HG02885 (cell line): ENCODE measurements at regions not wholly inside any gene's neighbourhood (a gene's known extent, or its start where the extent isn't known, plus 50 kb on each side); places are given as distances from the start of the nearest gene placed in this dataset.

Experiments used
- ATAC-seq: cut with Tn5 transposase; IDR thresholded peaks from one replicate; pipeline ENCODE4 v1.9.1; 2021; ENCODE audit warnings: mild to moderate bottlenecking; ENCODE audit not compliant: unreplicated experiment, poor library complexity

DNA sequence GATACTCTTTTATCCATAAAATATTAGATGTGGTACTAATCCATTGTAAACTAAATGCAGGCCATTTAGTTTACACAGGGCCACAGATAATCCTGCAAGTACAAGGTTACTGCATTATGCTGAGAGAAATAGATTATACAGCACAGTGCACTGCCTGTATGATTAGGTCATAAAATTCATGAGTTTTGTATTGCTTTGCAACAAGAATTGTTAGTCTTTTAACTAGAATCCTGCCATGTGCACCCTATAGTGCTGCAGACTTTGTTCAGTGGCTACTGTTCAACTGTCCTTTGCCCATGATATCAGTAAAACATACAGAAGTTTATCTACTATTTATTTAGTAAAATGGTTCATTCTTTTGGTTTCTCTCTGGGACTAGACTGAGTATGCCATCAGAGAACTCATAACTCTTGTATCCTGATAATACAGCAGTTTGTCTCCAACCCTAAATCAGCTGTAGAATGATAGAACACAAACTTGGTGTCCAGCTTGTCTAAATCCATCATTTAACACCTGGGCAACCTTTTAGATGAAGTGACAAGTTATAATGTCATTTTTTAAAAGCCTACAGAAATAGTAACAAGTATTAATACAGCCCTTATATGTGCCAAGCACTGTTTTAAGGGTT, 291.2 kb downstream of the TMEM167A start:
- ATAC-seq: no peak

GRCh38 chr5:82785456-82785855, 291.7 kb downstream of the TMEM167A start:
- ATAC-seq: no peak

- no peak for ATAC-seq
These were observed 292.7 kb downstream of the TMEM167A start for GRCh38 chr5:82784521-82784920.

GRCh38 chr5:82777106-82777505, 300.1 kb downstream of the TMEM167A start:
- ATAC-seq: no peak

DNA sequence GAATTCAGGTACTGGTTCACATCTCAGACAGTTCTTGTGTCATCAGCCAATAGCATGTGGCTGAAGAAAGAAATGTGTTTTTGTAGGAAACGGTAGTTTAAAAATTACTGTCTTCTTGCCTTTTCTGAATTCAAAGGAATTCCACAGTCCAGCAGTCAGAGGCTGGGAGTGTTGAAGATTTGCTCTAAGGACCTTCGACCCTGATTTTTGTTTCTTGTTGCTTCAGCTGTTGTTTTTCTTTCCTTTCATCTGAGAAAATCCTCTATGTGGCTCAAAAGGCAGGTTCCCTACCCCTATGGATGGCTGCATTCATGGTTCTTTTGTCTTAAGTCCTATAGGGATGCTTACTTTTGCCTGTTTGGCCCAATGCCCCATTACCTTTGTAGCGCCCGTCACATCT, 304.9 kb downstream of the TMEM167A start:
- no peak for ATAC-seq

DNA sequence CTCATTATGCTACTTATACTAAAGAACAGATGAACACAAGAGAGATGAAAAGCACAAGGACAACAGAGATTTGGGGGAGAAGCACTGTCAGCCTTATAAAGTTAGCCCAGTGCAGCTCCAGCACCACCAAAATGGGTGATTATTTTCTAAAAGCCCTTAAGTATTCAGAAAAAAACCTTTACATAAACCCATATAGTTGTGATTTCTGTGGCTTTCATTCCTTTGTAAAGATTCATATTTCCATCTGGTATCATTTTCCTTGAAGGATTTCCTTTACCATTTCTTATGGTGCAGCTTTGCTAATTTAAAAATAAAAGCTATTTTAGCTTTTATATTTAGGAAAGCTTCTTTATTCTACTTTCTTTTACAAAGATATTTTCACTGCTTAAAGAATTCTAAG, 311.0 kb downstream of the TMEM167A start:
- no peak for ATAC-seq

DNA sequence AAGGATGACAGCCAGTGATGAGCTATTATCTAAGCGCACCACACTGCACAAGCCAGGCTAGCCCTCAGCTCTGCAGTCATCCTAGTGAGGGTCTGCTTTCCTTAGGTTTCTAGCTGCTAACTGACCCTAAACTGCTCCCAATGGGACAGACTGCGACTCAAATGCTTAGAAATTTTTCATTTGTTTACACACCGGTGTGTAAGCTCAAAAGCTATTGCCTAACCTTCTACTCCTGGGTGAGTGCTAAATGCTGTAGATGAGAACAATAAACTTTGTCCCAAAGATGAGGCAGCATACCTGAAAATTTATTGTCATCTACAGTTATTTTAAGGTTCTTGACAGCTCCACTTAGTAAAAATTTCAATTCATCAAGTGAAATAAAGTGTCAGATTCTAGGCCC, 311.4 kb downstream of the TMEM167A start:
- no peak for ATAC-seq

DNA sequence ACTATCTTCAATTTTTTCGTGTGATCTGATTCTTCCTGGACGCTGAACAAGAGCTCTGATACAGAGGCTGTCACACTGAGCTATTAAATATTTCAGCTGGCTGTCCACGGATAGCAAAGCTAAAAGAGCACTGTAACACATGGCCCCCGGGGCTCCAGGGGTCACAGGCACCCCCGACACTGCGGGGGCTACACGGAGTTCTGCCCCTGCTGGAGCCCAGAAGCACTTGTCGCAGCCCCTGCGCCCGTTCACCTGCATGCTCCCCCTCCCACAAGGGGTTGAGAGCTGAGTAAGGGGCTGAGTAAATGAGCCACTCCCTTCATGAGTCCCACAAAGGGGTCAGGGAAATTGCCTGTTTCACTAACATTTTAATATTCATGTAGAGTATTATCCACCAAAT, 316.3 kb downstream of the TMEM167A start:
- no peak for ATAC-seq

DNA sequence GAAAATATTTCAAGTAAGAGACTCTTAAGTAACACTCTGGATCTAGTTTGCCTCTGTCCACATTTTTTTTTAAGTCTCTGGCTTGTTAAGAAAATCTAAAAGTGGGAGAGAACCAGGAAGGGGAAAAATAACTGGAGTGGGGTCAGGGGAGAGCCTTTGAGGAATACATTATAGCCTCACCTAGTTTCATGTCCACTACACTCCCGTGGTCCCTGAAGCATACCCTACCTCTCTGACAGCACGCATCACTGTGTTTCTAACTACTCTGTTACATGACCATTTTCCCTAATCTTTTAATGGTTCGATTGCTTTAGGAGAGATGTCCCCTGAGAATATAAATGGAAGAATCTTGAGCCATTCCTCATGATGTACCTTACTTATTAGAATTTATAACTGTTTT, 318.3 kb downstream of the TMEM167A start:
- no peak for ATAC-seq

DNA sequence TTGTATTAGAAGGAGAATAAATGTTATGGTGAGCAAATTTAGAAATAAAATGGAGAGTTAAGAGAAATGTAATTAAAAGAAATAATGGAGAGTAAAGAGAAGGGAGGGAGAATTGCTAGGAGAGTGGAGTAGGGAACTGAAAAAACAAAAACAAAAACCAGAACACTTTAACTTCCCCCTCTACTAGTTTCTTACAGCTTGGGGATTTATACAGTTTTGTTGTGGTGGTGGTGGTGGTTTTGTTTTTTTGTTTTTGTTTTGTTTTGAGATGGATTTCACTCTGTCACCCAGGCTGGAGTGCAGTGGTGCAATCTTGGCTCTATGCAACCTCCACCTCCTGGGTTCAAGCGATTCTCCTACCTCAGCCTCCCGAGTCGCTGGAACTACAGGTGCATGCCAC, 322.4 kb downstream of the TMEM167A start:
- peak; percentile 94 for ATAC-seq

- no peak for ATAC-seq
These were observed 323.0 kb downstream of the TMEM167A start for GRCh38 chr5:82754036-82754746.

DNA sequence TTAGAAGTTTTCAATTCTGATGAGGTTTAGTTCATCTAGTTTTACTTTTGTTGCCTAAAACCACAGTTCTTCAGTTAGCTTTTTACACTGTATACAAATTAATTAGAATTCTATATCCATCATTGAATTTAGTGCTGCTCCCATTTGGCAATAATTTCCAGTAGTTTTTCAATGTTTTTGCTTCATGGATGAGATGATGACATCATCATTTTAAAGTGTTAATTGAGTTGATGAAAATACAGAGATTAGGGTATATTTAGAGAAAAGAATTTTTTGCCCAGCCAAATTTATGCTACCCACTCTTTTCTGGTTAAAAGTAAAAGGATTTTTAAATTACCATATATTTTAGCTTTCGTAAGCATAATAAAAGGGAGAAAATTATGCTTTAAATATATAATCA, 323.8 kb downstream of the TMEM167A start:
- ATAC-seq: no peak

DNA sequence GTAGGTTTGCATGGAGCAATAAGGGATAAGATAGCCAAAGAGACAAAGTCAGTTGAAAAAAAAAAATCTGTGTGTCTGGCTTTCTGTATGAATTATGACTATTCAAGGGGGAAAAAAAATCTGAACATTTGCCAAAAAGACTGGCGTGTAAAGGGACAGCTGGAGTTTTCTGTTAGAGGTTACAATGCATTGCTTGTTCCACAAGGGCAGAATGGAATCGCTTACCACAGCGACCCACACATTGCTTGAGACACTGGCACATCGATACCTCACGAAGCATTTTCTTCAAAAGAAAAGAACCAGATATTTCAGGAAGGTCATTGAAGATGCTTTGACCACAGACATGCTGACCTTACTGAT, 327.8 kb downstream of the TMEM167A start:
- no peak for ATAC-seq

DNA sequence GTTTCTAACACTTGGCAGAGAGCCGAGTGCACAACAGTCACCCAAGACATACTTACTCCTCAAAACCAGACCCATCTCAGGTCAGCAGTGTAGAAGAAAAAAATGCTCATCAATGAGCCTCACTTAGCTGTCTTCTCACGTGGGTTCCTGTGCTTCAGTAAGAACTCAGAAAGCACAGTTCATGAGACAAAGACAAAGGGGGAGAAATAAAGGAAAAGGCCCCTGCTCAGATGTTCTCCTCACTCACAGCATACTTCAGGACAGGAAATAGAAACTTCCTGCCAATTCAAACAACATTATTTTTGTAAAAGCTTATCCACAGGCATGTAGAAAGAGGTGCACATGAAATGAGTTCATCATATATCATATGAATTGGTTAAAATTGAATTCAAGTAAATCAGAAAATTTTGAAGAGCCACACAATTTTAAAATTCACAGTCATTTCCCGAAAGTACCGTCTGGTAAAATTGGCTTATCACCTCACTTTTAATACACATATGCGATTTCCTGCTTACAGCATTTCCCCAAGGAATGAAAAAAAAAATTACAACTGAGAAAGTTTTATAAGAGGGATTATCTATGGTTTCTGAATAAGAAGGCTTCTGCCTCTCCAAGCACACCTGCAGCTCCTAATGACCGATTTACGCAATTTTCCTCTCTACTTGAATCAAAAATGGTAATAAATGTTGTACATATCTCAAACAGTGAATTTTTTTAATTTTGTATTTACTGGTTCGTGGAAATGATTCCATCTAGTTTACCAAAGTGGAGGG, 328.3 kb downstream of the TMEM167A start:
- no peak for ATAC-seq

GRCh38 chr5:82747986-82748385, 329.2 kb downstream of the TMEM167A start:
- ATAC-seq: no peak

DNA sequence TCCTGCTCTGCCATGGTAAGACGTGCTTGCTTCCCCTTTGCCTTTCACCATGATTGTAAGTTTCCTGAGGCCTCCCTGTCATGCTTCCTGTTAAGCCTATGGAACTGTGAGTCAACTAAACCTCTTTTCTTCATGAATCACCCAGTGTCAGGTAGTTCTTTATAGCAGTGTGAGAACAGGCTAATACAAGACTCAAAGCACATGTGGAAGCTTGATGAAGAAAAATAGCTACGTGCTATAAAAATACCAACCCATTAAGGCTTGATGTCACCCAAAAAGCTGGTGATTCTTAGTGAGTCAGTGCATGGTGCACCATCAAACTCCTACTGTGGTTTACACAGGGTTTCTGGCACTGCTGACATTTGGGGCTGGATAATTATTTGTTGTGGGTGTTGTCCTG, 332.2 kb downstream of the TMEM167A start:
- no peak for ATAC-seq

GRCh38 chr5:82738681-82739269, 338.4 kb downstream of the TMEM167A start:
- no peak for ATAC-seq

- no peak for ATAC-seq
These were observed 341.9 kb downstream of the TMEM167A start for GRCh38 chr5:82735160-82735789.

DNA sequence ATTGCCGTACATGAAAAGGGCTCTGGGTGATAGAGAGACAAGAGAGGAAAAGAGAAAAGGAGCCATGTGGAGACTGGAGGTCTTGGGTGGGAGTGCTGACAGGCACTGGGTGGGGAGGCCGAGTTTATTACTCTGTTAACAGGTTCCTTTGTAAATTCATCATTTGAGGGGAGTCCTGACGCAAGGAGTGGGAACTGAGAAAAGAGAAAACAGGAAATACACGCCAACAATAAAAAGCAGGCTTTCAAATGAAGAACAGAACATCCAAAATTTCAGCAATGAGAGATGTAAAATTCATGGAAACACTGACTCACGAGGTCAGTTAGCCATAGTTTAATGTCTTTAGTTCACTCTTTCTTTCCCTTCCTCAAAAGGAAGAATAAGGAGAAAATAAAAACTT, 342.8 kb downstream of the TMEM167A start:
- ATAC-seq: no peak

DNA sequence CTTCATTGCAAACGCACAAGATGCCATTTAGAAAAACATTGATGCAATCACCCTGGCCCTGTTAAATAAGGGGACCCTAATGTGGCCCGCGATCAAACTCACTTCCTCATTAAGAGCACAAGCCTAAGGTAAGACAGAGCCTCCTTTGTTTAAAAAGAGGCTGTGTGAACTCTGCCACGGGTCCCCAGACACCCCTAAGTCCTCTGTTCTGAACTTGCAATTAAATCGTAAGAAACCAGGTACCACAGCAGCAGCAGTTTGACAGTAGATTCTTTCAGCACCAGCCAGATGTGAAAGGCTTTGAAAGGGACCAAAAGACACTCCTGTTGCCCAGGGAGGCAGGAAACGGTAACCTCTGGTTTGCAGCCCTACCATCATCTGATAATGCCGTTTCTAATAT, 346.3 kb downstream of the TMEM167A start:
- no peak for ATAC-seq
